Hematopoietic multipotent progenitor cell treated with erythropoietin and hydrocortisone succinate and interleukin-3 and kit ligand, for 17 days (in vitro differentiated cells): ENCODE measurements at regions not wholly inside any gene's neighbourhood (a gene's known extent, or its start where the extent isn't known, plus 50 kb on each side); places are given as distances from the start of the nearest gene placed in this dataset.

Experiments used
- DNase-seq: peaks from one replicate; pipeline ENCODE4 v3.0.0-alpha.2; 2015; ENCODE audit warnings: low spot score

- no peak for DNase-seq
Measured at GRCh38 chr1:195550071-195550862, 1058.0 kb downstream of the KCNT2 start.

- DNase-seq, result no peak
Measured at GRCh38 chr1:195530961-195531360, 1077.3 kb downstream of the KCNT2 start.

GRCh38 chr1:195529881-195530280 lies 1078.4 kb downstream of the KCNT2 start:
- DNase-seq, result no peak

GRCh38 chr1:195520757-195521156 lies 1087.5 kb downstream of the KCNT2 start:
- no peak for DNase-seq

GRCh38 chr1:195516036-195516435 lies 1092.2 kb downstream of the KCNT2 start:
- DNase-seq, result no peak

GRCh38 chr1:195511501-195511900 lies 1096.7 kb downstream of the KCNT2 start:
- no peak for DNase-seq

- DNase-seq, result no peak
Measured at GRCh38 chr1:195501118-195501517, 1107.1 kb downstream of the KCNT2 start.

GRCh38 chr1:195495720-195496635 lies 1112.3 kb downstream of the KCNT2 start:
- no peak for DNase-seq

GRCh38 chr1:195482137-195482536 lies 1126.1 kb downstream of the KCNT2 start:
- DNase-seq, result no peak

GRCh38 chr1:195481293-195481692 lies 1126.9 kb downstream of the KCNT2 start:
- no peak for DNase-seq

GRCh38 chr1:195475568-195475967 lies 1132.7 kb downstream of the KCNT2 start:
- DNase-seq, result no peak

GRCh38 chr1:195472291-195472690 lies 1135.9 kb downstream of the KCNT2 start:
- DNase-seq, result no peak

GRCh38 chr1:195466639-195467038 lies 1141.6 kb downstream of the KCNT2 start:
- DNase-seq, result no peak

- no peak for DNase-seq
Measured at GRCh38 chr1:195462646-195463045, 1145.6 kb downstream of the KCNT2 start.

GRCh38 chr1:195462152-195462551 lies 1146.1 kb downstream of the KCNT2 start:
- no peak for DNase-seq

- DNase-seq, result no peak
Measured at GRCh38 chr1:195458365-195458764, 1149.9 kb downstream of the KCNT2 start.

GRCh38 chr1:195450794-195451193 lies 1157.4 kb downstream of the KCNT2 start:
- DNase-seq, result no peak

GRCh38 chr1:195439661-195440060 lies 1168.6 kb downstream of the KCNT2 start:
- no peak for DNase-seq

GRCh38 chr1:195434566-195435203 lies 1173.6 kb downstream of the KCNT2 start:
- DNase-seq, result no peak

- DNase-seq, result no peak
Measured at GRCh38 chr1:195430826-195431225, 1177.4 kb downstream of the KCNT2 start.

GRCh38 chr1:195428927-195429326 lies 1179.3 kb downstream of the KCNT2 start:
- no peak for DNase-seq

- DNase-seq, result no peak
Measured at GRCh38 chr1:195415584-195415983, 1192.7 kb downstream of the KCNT2 start.

GRCh38 chr1:195394567-195394966 lies 1213.7 kb downstream of the KCNT2 start:
- no peak for DNase-seq
